Osteoblast (primary cell): ENCODE measurements at regions not wholly inside any gene's neighbourhood (a gene's known extent, or its start where the extent isn't known, plus 50 kb on each side); places are given as distances from the start of the nearest gene placed in this dataset.

Experiments used
- DNase-seq: peaks from one replicate; pipeline ENCODE4 v3.0.0; 2011; ENCODE audit warnings: low spot score, mixed read lengths; ENCODE audit not compliant: insufficient read length; ENCODE audit errors: missing footprints
- H2AFZ ChIP-seq: 2 replicates; pipeline ENCODE4 v1.6.0; 2011; ENCODE audit warnings: mild to moderate bottlenecking, low read length
- H3K27ac ChIP-seq: 2 replicates; pipeline ENCODE4 v1.5.1; 2011; ENCODE audit warnings: mild to moderate bottlenecking, low read depth, low read length, moderate library complexity
- H3K27me3 ChIP-seq: 2 replicates; pipeline ENCODE4 v1.6.0; 2012; ENCODE audit warnings: mild to moderate bottlenecking, control low read depth, inconsistent platforms, low read length, moderate library complexity; ENCODE audit not compliant: insufficient read depth
- H3K36me3 ChIP-seq: 2 replicates; pipeline ENCODE4 v1.5.1; 2011; ENCODE audit warnings: mild to moderate bottlenecking, low read length, control low read depth, moderate library complexity; ENCODE audit not compliant: insufficient read depth
- H3K4me1 ChIP-seq: 2 replicates; pipeline ENCODE4 v1.5.1; 2011; ENCODE audit warnings: mild to moderate bottlenecking, low read length, control low read depth, moderate library complexity; ENCODE audit not compliant: insufficient read depth
- H3K4me2 ChIP-seq: 2 replicates; pipeline ENCODE4 v1.6.0; 2011; ENCODE audit warnings: mild to moderate bottlenecking, low read length; ENCODE audit not compliant: insufficient read depth
- H3K4me3 ChIP-seq: fragments of 200-600 bp; sonication (generic); 3 replicates; pipeline ENCODE4 v1.5.1; 2012; ENCODE audit warnings: mild to moderate bottlenecking, low read length, inconsistent platforms; ENCODE audit not compliant: insufficient read depth
- H3K79me2 ChIP-seq: 2 replicates; pipeline ENCODE4 v1.6.0; 2012; ENCODE audit warnings: mild to moderate bottlenecking, low read length, control low read depth, inconsistent platforms; ENCODE audit not compliant: insufficient read depth
- H3K9me3 ChIP-seq: 2 replicates; pipeline ENCODE4 v1.5.1; 2011; ENCODE audit warnings: low read depth, low read length, control low read depth
- H4K20me1 ChIP-seq: 2 replicates; pipeline ENCODE4 v1.6.0; 2012; ENCODE audit warnings: mild to moderate bottlenecking, low read length, control low read depth; ENCODE audit not compliant: insufficient read depth
- TF ChIP-seq, protein P1 (sequence below): IDR thresholded peaks from 2 replicates; pipeline ENCODE4 v1.5.1; 2011; ENCODE audit warnings: mild to moderate bottlenecking, low read depth, low read length, moderate library complexity; ENCODE audit errors: extremely low read depth

- Histone ChIP-seq H3K79me2 (no peaks in the 10 kb centered on the region), H3K9me3 (no peaks in the 10 kb centered on the region), H3K4me3 (no peak overlapping the region), H3K27me3 (no peaks in the 10 kb centered on the region), H4K20me1 (no peaks in the 10 kb centered on the region), H3K36me3 (no peaks in the 10 kb centered on the region), H3K4me2 (no peak overlapping the region), H2AFZ (peak overlapping the region; percentile 74), H3K27ac (peak overlapping the region; percentile 56), H3K4me1 (peaks cover 8% of the 10 kb centered on the region)
- peak; percentile 46 for DNase-seq
- TF ChIP-seq, protein P1, sequence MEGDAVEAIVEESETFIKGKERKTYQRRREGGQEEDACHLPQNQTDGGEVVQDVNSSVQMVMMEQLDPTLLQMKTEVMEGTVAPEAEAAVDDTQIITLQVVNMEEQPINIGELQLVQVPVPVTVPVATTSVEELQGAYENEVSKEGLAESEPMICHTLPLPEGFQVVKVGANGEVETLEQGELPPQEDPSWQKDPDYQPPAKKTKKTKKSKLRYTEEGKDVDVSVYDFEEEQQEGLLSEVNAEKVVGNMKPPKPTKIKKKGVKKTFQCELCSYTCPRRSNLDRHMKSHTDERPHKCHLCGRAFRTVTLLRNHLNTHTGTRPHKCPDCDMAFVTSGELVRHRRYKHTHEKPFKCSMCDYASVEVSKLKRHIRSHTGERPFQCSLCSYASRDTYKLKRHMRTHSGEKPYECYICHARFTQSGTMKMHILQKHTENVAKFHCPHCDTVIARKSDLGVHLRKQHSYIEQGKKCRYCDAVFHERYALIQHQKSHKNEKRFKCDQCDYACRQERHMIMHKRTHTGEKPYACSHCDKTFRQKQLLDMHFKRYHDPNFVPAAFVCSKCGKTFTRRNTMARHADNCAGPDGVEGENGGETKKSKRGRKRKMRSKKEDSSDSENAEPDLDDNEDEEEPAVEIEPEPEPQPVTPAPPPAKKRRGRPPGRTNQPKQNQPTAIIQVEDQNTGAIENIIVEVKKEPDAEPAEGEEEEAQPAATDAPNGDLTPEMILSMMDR = no peak
Observed at GRCh38 chr6:105748737-105749161, 337.4 kb upstream of the PRDM1 start.

GRCh38 chr6:105747823-105748405 lies 338.2 kb upstream of the PRDM1 start:
- Histone ChIP-seq H2AFZ (no peak overlapping the region), H3K27ac (peak overlapping the region; percentile 56), H3K4me2 (no peak overlapping the region), H4K20me1 (no peaks in the 10 kb centered on the region), H3K79me2 (no peaks in the 10 kb centered on the region), H3K27me3 (no peaks in the 10 kb centered on the region), H3K4me1 (peaks cover 8% of the 10 kb centered on the region), H3K36me3 (no peaks in the 10 kb centered on the region), H3K4me3 (no peak overlapping the region), H3K9me3 (no peaks in the 10 kb centered on the region)
- TF ChIP-seq, protein P1 = no peak
- DNase-seq = no peak

GRCh38 chr6:105746509-105746908 lies 339.6 kb upstream of the PRDM1 start:
- TF ChIP-seq, protein P1 = no peak
- Histone ChIP-seq H3K4me1 (peaks cover 8% of the 10 kb centered on the region), H3K27ac (no peak overlapping the region), H3K36me3 (no peaks in the 10 kb centered on the region), H3K4me2 (no peak overlapping the region), H3K4me3 (no peak overlapping the region), H3K79me2 (no peaks in the 10 kb centered on the region), H3K27me3 (no peaks in the 10 kb centered on the region), H3K9me3 (no peaks in the 10 kb centered on the region), H4K20me1 (no peaks in the 10 kb centered on the region), H2AFZ (no peak overlapping the region)
- DNase-seq = no peak

GRCh38 chr6:105746130-105746505 lies 340.0 kb upstream of the PRDM1 start:
- peaks cover 8% of the 10 kb centered on the region for H3K4me1 ChIP-seq
- H4K20me1 ChIP-seq = no peaks in the 10 kb centered on the region
- no peaks in the 10 kb centered on the region for H3K9me3 ChIP-seq
- no peak for DNase-seq
- no peaks in the 10 kb centered on the region for H3K79me2 ChIP-seq
- no peaks in the 10 kb centered on the region for H3K36me3 ChIP-seq
- no peak overlapping the region for H3K27ac ChIP-seq
- H3K27me3 ChIP-seq = no peaks in the 10 kb centered on the region
- H3K4me3 ChIP-seq = no peak overlapping the region
- TF ChIP-seq, protein P1 = no peak
- H2AFZ ChIP-seq = no peak overlapping the region
- no peak overlapping the region for H3K4me2 ChIP-seq
